Pancreas (tissue), 10 donors: ENCODE measurements at regions not wholly inside any gene's neighbourhood (a gene's known extent, or its start where the extent isn't known, plus 50 kb on each side); places are given as distances from the start of the nearest gene placed in this dataset.

ENCODE experiments used
- ATAC-seq, 4 donors: fragments of 200-7000 bp; cut with Tn5 transposase; one replicate each; pipeline versions ENCODE4 v1.8.0 to v1.9.1; 2020; ENCODE audit warnings: mild to moderate bottlenecking in 4 of 4, moderate library complexity in 4 of 4
- DNase-seq, 6 donors: peaks; one replicate each; pipeline ENCODE4 v3.0.0-alpha.2; 2020
- FAIRE-seq: peaks from 2 replicates; lab custom pipeline; 2012; peaks lifted over from hg19 to GRCh38; lab: Jason Lieb, UNC
- H3K27ac ChIP-seq, 4 donors: fragments of 200-600 bp; sonication (generic); 1 replicate in 3 of 4; 2 replicates in 1 of 4; pipeline versions ENCODE4 v1.5.0 to v1.8.0; 2020
- H3K27me3 ChIP-seq, 4 donors: fragments of 200-600 bp; one replicate each; pipeline ENCODE4 v1.8.0; 2021
- H3K36me3 ChIP-seq, 3 donors: fragments of 200-600 bp; sonication (generic) in 1 of 3; one replicate each; pipeline versions ENCODE4 v1.5.0 to v1.8.0; 2020 to 2021
- H3K4me1 ChIP-seq, 3 donors: fragments of 200-600 bp; one replicate each; pipeline ENCODE4 v1.8.0; 2021
- H3K4me3 ChIP-seq, 4 donors: fragments of 200-600 bp; sonication (generic) in 2 of 4; one replicate each; pipeline versions ENCODE4 v1.5.0 to v1.8.0; 2020 to 2021
- H3K9me3 ChIP-seq, 4 donors: fragments of 200-600 bp; one replicate each; pipeline ENCODE4 v1.8.0; 2021
- WGBS, 2 donors: extraction: QIAGEN DNeasy Blood & Tissue Kit; methylation state at CpG; one replicate each; pipeline ENCODE4 v1.1.7; 2013; 5-methylcytosine and 5-hydroxymethylcytosine counted together
- intact Hi-C, 3 donors: fragments of 100-400 bp; cut with DNase I; formaldehyde crosslinking; loops; one replicate each; pipeline versions ENCODE4 v1.11.1 to v1.14.2; 2022
- TF ChIP-seq, protein P1 (sequence below), 4 donors: fragments of 200-600 bp; sonication (generic) in 3 of 4; IDR thresholded peaks; one replicate each; pipeline versions ENCODE4 v1.5.0 to v1.8.0; 2021; ENCODE audit warnings: antibody characterized with exemption in 4 of 4
- donor health status: healthy with polysubstance abuse.
- donor health status: DM: no; HTN: no; CAD: no; lungs with moderate emphysema.
- donor health status: DM: no; HTN: no; CAD: no.
- donor health status: control.
- donor health status: control.
- donor health status: Bipolar disorder and iron deficiency.
- donor health status: DM: yes; HTN: yes; CAD: no.
- donor health status: DM: no; HTN: no; CAD: no.
- donor health status: DM: no; HTN: no; CAD: no.
- donor health status: DM: yes; HTN: yes; CAD: no.

DNA sequence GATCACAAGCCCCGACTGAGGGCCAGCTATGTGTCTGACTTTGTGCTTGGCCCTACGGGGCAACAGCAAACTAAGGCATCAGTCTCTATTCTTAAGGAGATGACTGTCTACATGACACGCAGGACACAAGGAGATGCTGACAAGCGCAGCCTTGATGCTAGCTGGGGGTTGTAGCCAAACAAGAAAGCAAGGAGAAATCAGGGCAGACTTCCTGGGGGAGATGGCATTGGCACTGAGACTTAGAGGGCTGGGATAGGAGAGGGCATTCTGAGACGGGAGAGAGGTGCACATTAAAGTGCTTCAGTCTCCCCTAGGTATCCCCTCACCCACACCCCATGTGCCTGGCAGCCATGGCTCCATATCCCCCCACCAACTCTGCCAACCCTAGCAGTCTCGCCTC is 210.8 kb upstream of the POU3F1 start:
- no peak for ATAC-seq
- Histone ChIP-seq H3K9me3 (no peaks in the 10 kb centered on the region), H3K27me3 (peaks cover 0 to 4% (median 0%) of the 10 kb centered on the region in 4 donors), H3K4me3 (no peak overlapping the region), H3K36me3 (no peaks in the 10 kb centered on the region), H3K27ac (no peak overlapping the region), H3K4me1 (no peaks in the 10 kb centered on the region)
- TF ChIP-seq, protein P1, sequence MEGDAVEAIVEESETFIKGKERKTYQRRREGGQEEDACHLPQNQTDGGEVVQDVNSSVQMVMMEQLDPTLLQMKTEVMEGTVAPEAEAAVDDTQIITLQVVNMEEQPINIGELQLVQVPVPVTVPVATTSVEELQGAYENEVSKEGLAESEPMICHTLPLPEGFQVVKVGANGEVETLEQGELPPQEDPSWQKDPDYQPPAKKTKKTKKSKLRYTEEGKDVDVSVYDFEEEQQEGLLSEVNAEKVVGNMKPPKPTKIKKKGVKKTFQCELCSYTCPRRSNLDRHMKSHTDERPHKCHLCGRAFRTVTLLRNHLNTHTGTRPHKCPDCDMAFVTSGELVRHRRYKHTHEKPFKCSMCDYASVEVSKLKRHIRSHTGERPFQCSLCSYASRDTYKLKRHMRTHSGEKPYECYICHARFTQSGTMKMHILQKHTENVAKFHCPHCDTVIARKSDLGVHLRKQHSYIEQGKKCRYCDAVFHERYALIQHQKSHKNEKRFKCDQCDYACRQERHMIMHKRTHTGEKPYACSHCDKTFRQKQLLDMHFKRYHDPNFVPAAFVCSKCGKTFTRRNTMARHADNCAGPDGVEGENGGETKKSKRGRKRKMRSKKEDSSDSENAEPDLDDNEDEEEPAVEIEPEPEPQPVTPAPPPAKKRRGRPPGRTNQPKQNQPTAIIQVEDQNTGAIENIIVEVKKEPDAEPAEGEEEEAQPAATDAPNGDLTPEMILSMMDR (IDR thresholded peaks at IDR 0.05), result no peak
- FAIRE-seq, result no peak
- DNase-seq, result no peak
- intact Hi-C loops, result no loop called here
- 54 to 63% methylated on average over 6 of the region's 6 CpGs for whole genome bisulfite sequencing, 2 donors

DNA sequence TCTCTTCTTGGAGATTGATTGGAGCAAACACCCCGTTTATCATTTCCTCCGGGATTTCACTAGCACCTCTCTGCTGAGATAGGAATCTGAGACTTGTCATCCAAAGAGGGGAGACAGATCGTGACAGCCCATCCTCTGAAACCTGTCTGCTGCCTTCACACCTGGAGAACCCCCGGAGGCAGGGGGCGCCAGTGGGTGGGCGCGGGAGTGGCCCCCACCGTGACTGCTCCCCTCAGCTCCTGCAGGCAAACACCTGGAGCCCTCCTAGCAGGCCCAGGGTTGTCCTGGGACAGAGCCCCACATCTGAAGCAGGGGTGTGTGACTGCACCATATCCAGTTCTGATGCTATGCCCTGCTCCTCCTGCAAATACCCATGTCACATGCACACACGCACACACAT is 209.5 kb upstream of the POU3F1 start:
- TF ChIP-seq, protein P1 (IDR thresholded peaks at IDR 0.05), result no peak
- intact Hi-C loops, result no loop called here
- Histone ChIP-seq H3K4me1 (no peaks in the 10 kb centered on the region), H3K27ac (no peak overlapping the region), H3K27me3 (peaks cover 0 to 4% (median 0%) of the 10 kb centered on the region in 4 donors), H3K4me3 (no peak overlapping the region), H3K36me3 (no peaks in the 10 kb centered on the region), H3K9me3 (no peaks in the 10 kb centered on the region)
- no peak for FAIRE-seq
- DNase-seq, result no peak
- no peak for ATAC-seq
- 26 to 33% methylated on average over 9 of the region's 9 CpGs for WGBS, 2 donors

DNA sequence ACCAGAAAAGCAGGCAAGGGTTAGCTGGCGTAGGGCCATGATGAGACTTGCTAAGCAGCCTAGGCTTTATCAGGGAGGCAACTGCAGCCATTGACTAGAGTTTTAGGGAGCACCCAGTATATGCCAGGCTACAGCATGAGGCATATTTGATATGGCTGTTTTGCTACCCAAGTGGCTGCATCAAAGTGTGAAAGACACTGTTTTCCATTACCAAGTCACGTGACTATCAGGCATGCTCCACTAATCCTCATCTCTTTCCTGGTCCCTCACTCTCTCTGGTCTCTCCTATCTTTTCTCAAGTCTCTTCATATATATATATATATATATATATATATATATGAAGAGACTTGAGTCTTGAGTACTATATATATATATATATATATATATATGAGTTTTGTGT is 206.7 kb upstream of the POU3F1 start:
- WGBS, 2 donors, result 81 to 95% methylated on average over 2 of the region's 2 CpGs
- no peaks in the 10 kb centered on the region for H3K36me3 ChIP-seq
- intact Hi-C loops, result no loop called here
- no peak overlapping the region for H3K27ac ChIP-seq
- H3K4me3 ChIP-seq, result no peak overlapping the region
- FAIRE-seq (no peak), ATAC-seq (no peak), DNase-seq (no peak)
- TF ChIP-seq, protein P1 (IDR thresholded peaks at IDR 0.05), result no peak
- H3K9me3 ChIP-seq, result no peaks in the 10 kb centered on the region
- H3K4me1 ChIP-seq, result no peaks in the 10 kb centered on the region
- H3K27me3 ChIP-seq, result no peaks in the 10 kb centered on the region

DNA sequence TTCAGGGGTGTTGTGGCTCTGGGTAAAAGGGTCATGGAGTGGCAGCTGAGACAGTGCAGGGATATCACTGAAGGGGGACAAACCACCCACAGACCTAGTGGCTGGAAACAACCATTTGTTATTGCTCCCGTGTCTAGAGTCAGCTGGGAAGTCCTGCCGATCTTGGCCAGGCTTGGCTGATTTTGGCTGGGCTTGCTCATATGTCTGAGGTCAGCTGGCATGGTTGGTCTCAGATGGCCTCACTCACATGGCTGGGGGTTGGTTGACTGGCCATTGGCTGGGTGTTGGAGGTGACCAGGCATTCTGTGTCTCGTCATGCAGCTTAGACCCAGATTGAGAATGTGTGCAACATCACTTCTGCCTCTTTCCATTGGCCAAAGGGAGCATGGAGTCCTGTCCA is 203.8 kb upstream of the POU3F1 start:
- TF ChIP-seq, protein P1 (IDR thresholded peaks at IDR 0.05), result no peak

DNA sequence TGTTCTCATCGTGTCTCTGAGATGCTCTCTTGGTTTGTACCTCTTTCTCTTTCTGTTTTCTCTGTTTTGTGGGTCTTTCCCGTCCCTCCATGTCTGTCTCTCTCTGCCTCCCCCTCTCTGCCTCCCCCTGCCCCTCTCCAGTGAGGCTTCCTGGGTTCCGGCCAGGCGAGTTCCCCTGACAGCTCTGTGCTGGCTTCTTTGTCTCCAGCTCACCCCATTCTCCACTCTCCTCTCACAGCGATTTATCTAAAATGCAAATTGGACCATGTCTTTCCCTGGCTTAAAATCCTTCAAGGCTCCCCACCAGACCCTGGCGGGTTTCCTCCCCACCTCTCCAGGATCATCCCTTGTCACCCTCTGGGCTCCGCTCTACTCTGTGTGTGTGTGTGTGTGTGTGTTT is 202.4 kb upstream of the POU3F1 start:
- Histone ChIP-seq H3K4me3 (no peak overlapping the region), H3K36me3 (no peaks in the 10 kb centered on the region), H3K27ac (no peak overlapping the region), H3K4me1 (no peaks in the 10 kb centered on the region), H3K9me3 (no peaks in the 10 kb centered on the region), H3K27me3 (no peaks in the 10 kb centered on the region)
- FAIRE-seq (no peak), ATAC-seq (no peak), DNase-seq (no peak)
- intact Hi-C loops, result no loop called here
- 54 to 70% methylated on average over 7 of the region's 7 CpGs for WGBS, 2 donors
- TF ChIP-seq, protein P1 (IDR thresholded peaks at IDR 0.05), result no peak

More for the DNA sequence above, 203.8 kb upstream of the POU3F1 start:
- Histone ChIP-seq H3K4me3 (no peak overlapping the region), H3K9me3 (no peaks in the 10 kb centered on the region), H3K27me3 (no peaks in the 10 kb centered on the region), H3K36me3 (no peaks in the 10 kb centered on the region), H3K27ac (no peak overlapping the region), H3K4me1 (no peaks in the 10 kb centered on the region)
- no peak for DNase-seq
- intact Hi-C loops, result no loop called here
- no peak for FAIRE-seq
- 66 to 77% methylated on average over 3 of the region's 3 CpGs for WGBS, 2 donors
- ATAC-seq, result no peak
